Cardiac fibroblast (primary cell): ENCODE measurements at regions not wholly inside any gene's neighbourhood (a gene's known extent, or its start where the extent isn't known, plus 50 kb on each side); places are given as distances from the start of the nearest gene placed in this dataset.

Experiments used
- DNase-seq, 2 donors: peaks; one replicate each; pipeline versions ENCODE4 v3.0.0 to v3.0.0-alpha.2; 2010; ENCODE audit warnings: low read depth in 2 of 2
- H3K4me3 ChIP-seq, 2 donors: replicated peaks in 1 of 2; 1 replicate in 1 of 2; 2 replicates in 1 of 2; pipeline ENCODE4 v1.5.1; 2011; ENCODE audit warnings: low read depth in 2 of 2, low read length in 2 of 2, mild to moderate bottlenecking in 2 of 2, moderate library complexity in 1 of 2
- TF ChIP-seq, protein P1 (sequence below): IDR thresholded peaks from one replicate; pipeline ENCODE4 v1.5.1; 2011; ENCODE audit warnings: low read depth, mild to moderate bottlenecking, low read length, inconsistent platforms

- TF ChIP-seq, protein P1, sequence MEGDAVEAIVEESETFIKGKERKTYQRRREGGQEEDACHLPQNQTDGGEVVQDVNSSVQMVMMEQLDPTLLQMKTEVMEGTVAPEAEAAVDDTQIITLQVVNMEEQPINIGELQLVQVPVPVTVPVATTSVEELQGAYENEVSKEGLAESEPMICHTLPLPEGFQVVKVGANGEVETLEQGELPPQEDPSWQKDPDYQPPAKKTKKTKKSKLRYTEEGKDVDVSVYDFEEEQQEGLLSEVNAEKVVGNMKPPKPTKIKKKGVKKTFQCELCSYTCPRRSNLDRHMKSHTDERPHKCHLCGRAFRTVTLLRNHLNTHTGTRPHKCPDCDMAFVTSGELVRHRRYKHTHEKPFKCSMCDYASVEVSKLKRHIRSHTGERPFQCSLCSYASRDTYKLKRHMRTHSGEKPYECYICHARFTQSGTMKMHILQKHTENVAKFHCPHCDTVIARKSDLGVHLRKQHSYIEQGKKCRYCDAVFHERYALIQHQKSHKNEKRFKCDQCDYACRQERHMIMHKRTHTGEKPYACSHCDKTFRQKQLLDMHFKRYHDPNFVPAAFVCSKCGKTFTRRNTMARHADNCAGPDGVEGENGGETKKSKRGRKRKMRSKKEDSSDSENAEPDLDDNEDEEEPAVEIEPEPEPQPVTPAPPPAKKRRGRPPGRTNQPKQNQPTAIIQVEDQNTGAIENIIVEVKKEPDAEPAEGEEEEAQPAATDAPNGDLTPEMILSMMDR, result peak; percentile 2
These were observed 97.8 kb upstream of the KLF6 start for GRCh38 chr10:3882855-3883254.

DNA sequence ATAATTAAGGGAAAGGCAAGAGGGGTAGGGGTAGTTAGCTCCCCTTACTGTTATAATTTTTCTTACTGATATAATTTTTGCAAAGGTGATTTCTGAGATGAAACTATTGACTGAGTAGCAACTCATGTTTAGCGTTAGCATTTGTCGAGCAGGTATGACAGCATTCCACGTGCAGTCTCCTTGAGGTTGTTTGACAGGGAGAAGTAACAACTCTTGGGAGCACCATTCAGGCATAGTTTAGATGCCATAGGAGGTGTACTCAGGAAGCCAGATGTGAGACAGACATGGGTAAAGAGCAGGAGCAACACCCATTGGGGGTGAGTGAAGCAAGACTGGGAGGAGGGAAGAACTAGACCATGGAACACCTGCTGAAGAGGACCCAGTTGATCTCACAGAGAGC is 96.6 kb upstream of the KLF6 start:
- no peak overlapping the region for H3K4me3 ChIP-seq
- TF ChIP-seq, protein P1, result no peak
- DNase-seq, result no peak

More at GRCh38 chr10:3882855-3883254, 97.8 kb upstream of the KLF6 start:
- no peak overlapping the region for H3K4me3 ChIP-seq
- no peak for DNase-seq

- DNase-seq, result no peak
- TF ChIP-seq, protein P1, result no peak
- H3K4me3 ChIP-seq, result no peak overlapping the region
These were observed 94.1 kb upstream of the KLF6 start for GRCh38 chr10:3879073-3879472.

DNA sequence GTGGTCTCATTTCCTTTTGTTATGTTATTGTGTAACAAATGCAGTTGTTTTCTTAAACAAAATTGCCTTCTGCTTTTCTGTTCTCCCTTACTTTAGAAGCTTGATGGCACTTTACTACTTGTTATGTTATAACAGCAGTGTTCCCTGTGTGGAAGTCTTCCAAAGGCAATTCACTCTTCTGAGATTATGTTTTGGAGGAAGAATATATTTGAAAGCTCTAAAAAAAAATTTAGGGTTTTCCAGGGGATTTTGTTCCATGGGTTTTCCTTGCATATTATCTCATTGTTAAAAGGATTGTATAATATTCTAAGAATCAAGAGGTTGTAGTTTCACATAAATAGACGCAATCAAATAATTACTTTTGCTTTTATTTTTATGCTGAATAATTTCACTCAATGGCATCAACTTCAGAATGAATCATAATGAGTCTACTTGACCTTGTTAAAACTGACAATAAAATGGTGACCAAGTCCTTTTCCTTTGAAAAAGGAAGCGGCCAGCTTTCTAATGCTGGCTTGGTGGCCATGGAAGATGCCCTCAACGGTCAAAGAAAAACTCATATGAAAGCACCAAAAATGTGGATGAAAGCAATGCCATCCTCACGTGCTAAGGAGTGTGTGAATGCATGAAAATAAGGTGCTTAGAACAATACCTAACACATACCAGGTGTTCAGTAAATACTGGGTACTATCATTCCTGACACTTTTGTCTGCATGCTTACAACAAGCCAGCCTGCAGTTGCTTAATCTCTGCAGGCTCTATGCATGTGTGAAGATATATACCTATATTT is 92.4 kb upstream of the KLF6 start:
- TF ChIP-seq, protein P1, result no peak
- H3K4me3 ChIP-seq, result no peak overlapping the region
- DNase-seq, result peak; percentile 30 to 40

DNA sequence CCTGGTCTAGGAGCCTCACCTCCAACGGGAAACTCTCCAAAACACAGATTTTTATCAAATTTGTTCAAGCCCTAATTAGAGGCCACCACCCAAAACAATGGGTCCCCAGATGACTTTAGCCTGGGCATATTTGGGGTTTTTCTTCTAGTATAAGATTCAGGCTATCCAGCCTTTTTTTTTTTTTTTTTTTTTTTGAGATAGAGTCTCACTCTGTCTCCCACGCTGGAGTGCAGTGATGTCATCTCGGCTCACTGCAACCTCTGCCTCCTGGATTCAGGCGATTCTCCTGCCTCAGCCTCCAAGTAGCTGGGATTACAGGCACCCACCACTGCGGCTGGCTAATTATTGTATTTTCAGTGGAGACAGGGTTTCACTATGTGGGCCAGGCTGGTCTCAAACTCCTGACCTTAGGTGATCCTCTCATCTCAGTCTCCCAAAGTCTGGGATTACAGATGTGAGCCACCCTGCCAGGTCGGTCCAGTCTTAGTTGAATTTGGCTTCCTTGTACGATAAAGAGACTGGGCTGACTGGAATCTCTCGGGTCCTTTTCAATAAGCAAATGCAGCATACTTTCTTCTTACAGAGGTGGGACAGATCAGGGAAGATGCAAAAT is 91.4 kb upstream of the KLF6 start:
- DNase-seq, result no peak
- no peak overlapping the region for H3K4me3 ChIP-seq
- TF ChIP-seq, protein P1, result no peak

GRCh38 chr10:3875842-3876235 is 90.8 kb upstream of the KLF6 start:
- H3K4me3 ChIP-seq, result no peak overlapping the region
- no peak for DNase-seq
- TF ChIP-seq, protein P1, result no peak
